NT2/D1 (cell line): ENCODE measurements at regions not wholly inside any gene's neighbourhood (a gene's known extent, or its start where the extent isn't known, plus 50 kb on each side); places are given as distances from the start of the nearest gene placed in this dataset.

Experiments
- DNase-seq: peaks from one replicate; pipeline ENCODE4 v3.0.0-alpha.2; 2011; ENCODE audit warnings: low read depth, low spot score
- H3K27me3 ChIP-seq: 2 replicates; pipeline ENCODE4 v1.6.0; 2011; ENCODE audit warnings: mild to moderate bottlenecking; ENCODE audit not compliant: insufficient read length, insufficient read depth
- H3K36me3 ChIP-seq: 2 replicates; pipeline ENCODE4 v1.6.1; 2011; ENCODE audit warnings: mild to moderate bottlenecking, low read length, mixed read lengths; ENCODE audit not compliant: insufficient read depth, insufficient read length
- H3K4me1 ChIP-seq: 2 replicates; pipeline ENCODE4 v1.5.1; 2011; ENCODE audit not compliant: insufficient read depth, insufficient read length
- H3K4me3 ChIP-seq: 2 replicates; pipeline ENCODE4 v1.5.1; 2011; ENCODE audit warnings: low read depth; ENCODE audit not compliant: insufficient read length
- H3K9ac ChIP-seq: 2 replicates; pipeline ENCODE4 v1.6.0; 2011; ENCODE audit warnings: low read depth; ENCODE audit not compliant: insufficient read length
- H3K9me3 ChIP-seq: 2 replicates; pipeline ENCODE4 v1.5.1; 2011; ENCODE audit warnings: mild to moderate bottlenecking, low read length; ENCODE audit not compliant: insufficient read depth
- SUZ12 ChIP-seq: IDR thresholded peaks from 2 replicates; pipeline ENCODE4 v1.6.1; 2011; ENCODE audit not compliant: insufficient read length, insufficient read depth; ENCODE audit errors: extremely low read depth
- YY1 ChIP-seq: IDR thresholded peaks from 2 replicates; pipeline ENCODE4 v1.6.1; 2011; ENCODE audit not compliant: insufficient read length, insufficient read depth
- ZNF274 ChIP-seq: IDR thresholded peaks from 2 replicates; pipeline ENCODE4 v1.6.1; 2011; ENCODE audit warnings: mild to moderate bottlenecking, low read depth, low read length

GRCh38 chr14:83096092-83096491, 1562.4 kb upstream of the SEL1L start:
- Histone ChIP-seq H3K4me1 (no peaks in the 10 kb centered on the region), H3K9ac (no peak overlapping the region), H3K27me3 (no peaks in the 10 kb centered on the region), H3K4me3 (no peak overlapping the region), H3K36me3 (no peaks in the 10 kb centered on the region), H3K9me3 (no peaks in the 10 kb centered on the region)
- DNase-seq = no peak
- TF ChIP-seq YY1 (no peak), ZNF274 (no peak), SUZ12 (no peak)

GRCh38 chr14:83101846-83102245, 1568.2 kb upstream of the SEL1L start:
- no peak for TF ChIP-seq SUZ12
- no peak for TF ChIP-seq YY1
- TF ChIP-seq ZNF274 = no peak
- no peaks in the 10 kb centered on the region for H3K36me3 ChIP-seq
- H3K9me3 ChIP-seq = no peaks in the 10 kb centered on the region
- no peaks in the 10 kb centered on the region for H3K4me1 ChIP-seq
- H3K4me3 ChIP-seq = no peak overlapping the region
- no peak for DNase-seq
- no peak overlapping the region for H3K9ac ChIP-seq
- H3K27me3 ChIP-seq = no peaks in the 10 kb centered on the region

DNA sequence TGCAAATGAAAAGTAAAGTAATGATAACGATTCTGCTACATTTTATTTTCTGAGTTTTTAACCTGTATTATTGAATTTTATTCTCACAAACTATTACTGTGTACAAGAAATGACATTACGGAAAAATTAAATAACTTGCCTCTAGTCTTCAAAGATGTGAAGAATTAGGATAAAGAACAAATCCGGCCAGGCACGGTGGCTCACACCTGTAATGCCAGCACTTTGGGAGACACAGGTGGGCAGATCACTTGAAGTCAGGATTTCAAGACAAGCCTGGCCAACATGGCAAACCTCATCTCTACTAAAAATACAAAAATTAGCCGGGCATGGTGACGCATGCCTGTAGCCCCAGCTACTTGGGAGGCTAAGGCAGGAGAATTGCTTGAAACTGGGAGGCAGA, 1584.4 kb upstream of the SEL1L start:
- H3K36me3 ChIP-seq = no peaks in the 10 kb centered on the region
- H3K4me1 ChIP-seq = no peaks in the 10 kb centered on the region
- no peak for TF ChIP-seq YY1
- no peak for TF ChIP-seq SUZ12
- no peak for TF ChIP-seq ZNF274
- no peak overlapping the region for H3K4me3 ChIP-seq
- DNase-seq = no peak
- no peaks in the 10 kb centered on the region for H3K27me3 ChIP-seq
- no peaks in the 10 kb centered on the region for H3K9me3 ChIP-seq
- no peak overlapping the region for H3K9ac ChIP-seq

GRCh38 chr14:83120187-83120586, 1586.5 kb upstream of the SEL1L start:
- no peak overlapping the region for H3K9ac ChIP-seq
- no peak for TF ChIP-seq YY1
- no peaks in the 10 kb centered on the region for H3K27me3 ChIP-seq
- no peaks in the 10 kb centered on the region for H3K4me1 ChIP-seq
- no peak for DNase-seq
- H3K9me3 ChIP-seq = no peaks in the 10 kb centered on the region
- no peaks in the 10 kb centered on the region for H3K36me3 ChIP-seq
- H3K4me3 ChIP-seq = no peak overlapping the region

DNA sequence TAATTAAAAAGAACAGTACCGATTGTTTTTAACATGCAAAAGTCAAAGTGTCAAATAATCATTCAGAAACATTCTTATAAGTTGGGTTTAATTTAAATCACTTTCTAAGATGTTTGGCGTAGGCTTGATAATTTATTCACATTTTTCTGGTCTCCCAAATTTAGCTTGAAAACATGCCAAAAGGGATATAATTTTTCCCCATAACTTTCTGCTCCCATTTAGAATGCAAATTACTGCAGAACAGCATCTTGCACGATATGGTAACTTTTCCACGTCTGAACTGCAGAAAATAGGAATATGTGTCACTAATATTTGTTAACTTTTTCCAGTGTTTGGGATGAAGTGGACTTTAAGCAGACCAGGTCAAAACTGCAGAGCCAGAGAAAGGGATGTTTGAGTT, 1592.4 kb upstream of the SEL1L start:
- no peak overlapping the region for H3K4me3 ChIP-seq
- H3K9ac ChIP-seq = no peak overlapping the region
- TF ChIP-seq YY1 (no peak), ZNF274 (no peak), SUZ12 (no peak)
- H3K27me3 ChIP-seq = no peaks in the 10 kb centered on the region
- H3K4me1 ChIP-seq = no peaks in the 10 kb centered on the region
- no peaks in the 10 kb centered on the region for H3K36me3 ChIP-seq
- no peaks in the 10 kb centered on the region for H3K9me3 ChIP-seq
- no peak for DNase-seq

DNA sequence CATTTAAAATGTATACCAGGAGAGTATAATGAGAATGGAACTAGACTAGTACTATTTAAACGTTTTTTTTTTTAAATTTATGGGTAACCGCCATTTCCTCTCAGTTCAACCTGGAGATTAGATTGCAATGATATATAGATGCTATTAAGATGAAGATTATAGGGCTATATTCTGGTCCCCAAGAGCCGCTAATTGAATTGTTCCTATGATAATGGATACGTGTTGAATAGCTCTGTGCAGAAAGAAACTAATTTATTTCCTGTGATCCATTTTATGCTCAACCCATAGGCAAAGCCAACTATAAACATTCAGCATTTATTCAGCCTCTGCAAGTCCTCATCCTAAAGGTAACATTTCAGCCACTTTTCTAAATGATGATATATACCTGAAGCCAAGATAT, 1595.1 kb upstream of the SEL1L start:
- no peaks in the 10 kb centered on the region for H3K4me1 ChIP-seq
- H3K27me3 ChIP-seq = no peaks in the 10 kb centered on the region
- no peak overlapping the region for H3K9ac ChIP-seq
- no peak for TF ChIP-seq ZNF274
- no peak for TF ChIP-seq YY1
- no peak for TF ChIP-seq SUZ12
- DNase-seq = no peak
- H3K36me3 ChIP-seq = no peaks in the 10 kb centered on the region
- no peaks in the 10 kb centered on the region for H3K9me3 ChIP-seq
- H3K4me3 ChIP-seq = no peak overlapping the region

- TF ChIP-seq SUZ12 = no peak
- TF ChIP-seq ZNF274 = no peak
- no peak for TF ChIP-seq YY1
- no peaks in the 10 kb centered on the region for H3K36me3 ChIP-seq
- no peak overlapping the region for H3K4me3 ChIP-seq
- H3K9ac ChIP-seq = no peak overlapping the region
- no peaks in the 10 kb centered on the region for H3K9me3 ChIP-seq
- no peak for DNase-seq
- H3K27me3 ChIP-seq = no peaks in the 10 kb centered on the region
- H3K4me1 ChIP-seq = no peaks in the 10 kb centered on the region
Observed at GRCh38 chr14:83129496-83129895, 1595.8 kb upstream of the SEL1L start.

GRCh38 chr14:83133981-83134645, 1600.5 kb upstream of the SEL1L start:
- H3K9ac ChIP-seq = no peak overlapping the region
- no peak for DNase-seq
- H3K4me3 ChIP-seq = no peak overlapping the region
- no peaks in the 10 kb centered on the region for H3K27me3 ChIP-seq
- H3K36me3 ChIP-seq = no peaks in the 10 kb centered on the region
- TF ChIP-seq YY1 (no peak), ZNF274 (no peak)
- no peaks in the 10 kb centered on the region for H3K9me3 ChIP-seq
- H3K4me1 ChIP-seq = no peaks in the 10 kb centered on the region
